Keratinocyte (primary cell): ENCODE measurements at regions not wholly inside any gene's neighbourhood (a gene's known extent, or its start where the extent isn't known, plus 50 kb on each side); places are given as distances from the start of the nearest gene placed in this dataset.

Experiments used
- EZH2 ChIP-seq: IDR thresholded peaks from one replicate; pipeline ENCODE4 v1.6.1; 2012; ENCODE audit warnings: inconsistent platforms, mild to moderate bottlenecking, low read length, moderate library complexity
- TF ChIP-seq, protein P1 (sequence below), 3 experiments: IDR thresholded peaks in 1 of 3; conservative IDR thresholded peaks in 1 of 3; optimal IDR thresholded peaks in 1 of 3; 2 replicates in 2 of 3; 3 replicates in 1 of 3; pipeline versions ENCODE3 to v1.5.1; 2011; ENCODE audit warnings: low read length in 3 of 3, mild to moderate bottlenecking in 3 of 3, moderate library complexity in 2 of 3, control low read depth in 1 of 3, inconsistent platforms in 1 of 3; ENCODE audit not compliant: insufficient read depth in 2 of 3; ENCODE audit errors: extremely low read depth in 1 of 3

DNA sequence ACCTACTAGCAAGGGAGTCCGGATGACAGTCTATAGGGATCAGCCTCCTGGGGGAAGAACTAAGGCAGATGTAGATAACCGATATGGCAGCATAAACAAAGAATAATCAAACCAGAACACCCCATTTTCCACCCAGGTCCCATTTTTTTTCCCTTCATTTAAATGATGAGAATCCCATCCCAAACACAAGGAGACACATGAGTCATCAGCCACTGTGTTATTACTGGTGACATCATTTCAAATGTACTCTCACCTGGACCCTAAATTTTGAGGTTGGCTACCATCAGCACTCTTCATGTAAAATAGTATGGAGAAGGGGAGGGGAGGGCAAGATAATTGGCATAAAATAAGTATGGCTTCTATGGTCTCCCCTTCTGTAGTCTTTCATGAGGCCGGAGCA is 108.9 kb upstream of the GUCA2B start:
- TF ChIP-seq, protein P1, sequence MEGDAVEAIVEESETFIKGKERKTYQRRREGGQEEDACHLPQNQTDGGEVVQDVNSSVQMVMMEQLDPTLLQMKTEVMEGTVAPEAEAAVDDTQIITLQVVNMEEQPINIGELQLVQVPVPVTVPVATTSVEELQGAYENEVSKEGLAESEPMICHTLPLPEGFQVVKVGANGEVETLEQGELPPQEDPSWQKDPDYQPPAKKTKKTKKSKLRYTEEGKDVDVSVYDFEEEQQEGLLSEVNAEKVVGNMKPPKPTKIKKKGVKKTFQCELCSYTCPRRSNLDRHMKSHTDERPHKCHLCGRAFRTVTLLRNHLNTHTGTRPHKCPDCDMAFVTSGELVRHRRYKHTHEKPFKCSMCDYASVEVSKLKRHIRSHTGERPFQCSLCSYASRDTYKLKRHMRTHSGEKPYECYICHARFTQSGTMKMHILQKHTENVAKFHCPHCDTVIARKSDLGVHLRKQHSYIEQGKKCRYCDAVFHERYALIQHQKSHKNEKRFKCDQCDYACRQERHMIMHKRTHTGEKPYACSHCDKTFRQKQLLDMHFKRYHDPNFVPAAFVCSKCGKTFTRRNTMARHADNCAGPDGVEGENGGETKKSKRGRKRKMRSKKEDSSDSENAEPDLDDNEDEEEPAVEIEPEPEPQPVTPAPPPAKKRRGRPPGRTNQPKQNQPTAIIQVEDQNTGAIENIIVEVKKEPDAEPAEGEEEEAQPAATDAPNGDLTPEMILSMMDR (optimal IDR thresholded peaks at IDR 0.05 in 1 of 3, IDR thresholded peaks at IDR 0.05 in 1 of 3, conservative IDR thresholded peaks at IDR 0.05 in 1 of 3; ENCODE audit: extremely low read depth in 1 of 3, insufficient read depth in 2 of 3, low read length in 3 of 3): no peak
- TF ChIP-seq EZH2: no peak
